ENCODE measurements at regions not wholly inside any gene's neighbourhood (a gene's known extent, or its start where the extent isn't known, plus 50 kb on each side); places are given as distances from the start of the nearest gene placed in this dataset.
"Not testable (repeated sequence)": the region's sequence is repeated elsewhere in the genome, so short reads cannot be mapped to it uniquely, and the experiment has no call there.

DNA sequence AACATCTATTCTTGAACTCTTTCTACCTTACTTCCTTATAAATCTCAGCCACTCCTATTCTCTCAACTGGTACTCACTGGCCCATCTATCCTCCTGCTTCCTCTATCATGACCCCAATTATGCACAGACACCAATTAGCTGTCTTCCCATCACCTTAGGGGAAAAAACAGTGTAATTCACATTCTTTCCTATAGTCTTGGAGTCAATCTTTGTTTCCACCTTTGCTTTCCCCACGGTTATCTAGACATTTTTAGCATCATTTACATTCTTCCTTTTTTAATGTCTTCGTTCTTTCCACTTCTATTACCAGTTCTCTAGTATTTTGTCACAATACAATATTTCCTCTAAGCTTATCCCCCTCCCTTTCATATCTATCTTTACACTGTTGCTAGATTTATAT is 449.4 kb downstream of the TMEM38B start:
- no peak for DNase-seq (ENCODE audit: low read depth, low spot score)
- no peak overlapping the region for H3K4me3 ChIP-seq (ENCODE audit: low read length)

DNA sequence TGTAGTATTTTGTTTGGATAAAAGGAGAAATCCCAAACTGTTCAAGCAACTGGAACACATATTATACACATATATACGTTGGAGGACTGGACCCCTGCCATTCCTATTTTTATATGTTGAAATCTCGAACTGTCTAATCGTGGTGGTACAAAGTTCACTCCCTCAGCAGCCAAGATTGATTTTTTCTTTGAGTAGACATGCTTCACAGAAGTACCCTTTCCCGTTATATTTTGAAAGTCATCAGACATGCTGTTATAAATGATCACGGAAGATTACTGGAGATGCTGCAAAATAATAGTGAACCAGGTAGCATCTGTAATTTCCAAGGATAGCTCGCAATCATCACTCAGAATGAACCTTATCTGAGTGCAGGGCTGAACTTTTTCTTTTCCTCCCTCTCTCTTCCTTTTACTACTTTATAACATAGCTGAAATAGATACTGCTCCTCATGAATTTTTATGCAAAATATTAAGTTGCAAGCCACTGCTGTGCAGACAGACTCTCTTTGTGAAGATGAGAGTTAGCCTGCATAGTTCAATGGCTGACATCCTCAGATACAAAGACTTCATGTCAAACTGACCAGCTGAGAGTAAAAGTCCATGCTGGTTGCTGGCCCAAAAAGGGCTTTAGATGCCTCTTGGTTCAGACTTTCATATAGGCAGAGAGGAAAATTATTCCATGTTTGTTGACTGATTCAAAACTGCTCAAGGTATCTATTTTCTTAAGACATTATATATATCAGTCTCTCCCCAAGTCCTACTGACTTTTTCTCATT is 451.9 kb downstream of the TMEM38B start:
- no peak for DNase-seq (ENCODE audit: low read depth, low spot score)
- H3K4me3 ChIP-seq (ENCODE audit: low read length), result no peak overlapping the region

DNA sequence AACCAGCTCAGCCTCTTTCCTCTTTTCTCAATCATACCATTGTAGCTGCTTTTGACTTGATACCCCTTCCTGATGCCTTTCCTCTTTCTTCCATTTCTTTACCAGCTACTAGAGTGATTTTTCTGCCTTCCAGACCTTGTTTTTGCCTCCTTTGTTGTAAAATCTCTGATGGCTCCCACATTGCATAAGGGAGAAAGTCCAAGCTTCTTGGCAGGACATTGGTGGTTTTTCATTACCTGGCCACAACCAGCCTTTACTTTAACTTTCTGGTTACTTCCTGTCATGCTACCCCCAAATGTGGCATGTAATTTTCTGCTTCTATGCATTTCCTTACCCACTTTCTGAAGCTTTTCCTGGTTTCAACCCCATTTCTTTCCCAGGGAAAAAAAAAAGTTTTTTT is 452.5 kb downstream of the TMEM38B start:
- DNase-seq (ENCODE audit: low read depth, low spot score), result no peak
- no peak overlapping the region for H3K4me3 ChIP-seq (ENCODE audit: low read length)

DNA sequence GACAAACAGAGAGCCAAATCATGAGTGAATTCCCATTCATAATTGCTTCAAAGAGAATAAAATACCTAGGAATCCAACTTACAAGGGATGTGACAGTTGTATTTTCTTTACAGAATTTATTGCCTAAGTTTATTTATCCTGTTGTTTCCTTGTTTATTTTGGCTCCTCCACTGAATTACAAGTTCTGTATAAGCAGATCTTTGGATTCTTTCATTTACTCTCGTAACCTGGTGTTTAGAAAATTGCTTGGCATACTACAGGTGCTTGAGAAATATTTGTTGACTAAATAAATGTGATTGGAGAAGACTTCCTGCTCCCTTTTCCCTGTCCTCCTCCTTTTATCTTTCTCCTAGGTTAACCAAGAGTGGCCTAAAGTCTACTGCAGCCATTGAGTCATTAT is 455.6 kb downstream of the TMEM38B start:
- H3K4me3 ChIP-seq (ENCODE audit: low read length), result no peak overlapping the region
- DNase-seq (ENCODE audit: low read depth, low spot score), result no peak

GRCh38 chr9:106156465-106156864 is 462.1 kb downstream of the TMEM38B start:
- no peak overlapping the region for H3K4me3 ChIP-seq (ENCODE audit: low read length)
- DNase-seq (ENCODE audit: low read depth, low spot score), result peak; percentile 89

DNA sequence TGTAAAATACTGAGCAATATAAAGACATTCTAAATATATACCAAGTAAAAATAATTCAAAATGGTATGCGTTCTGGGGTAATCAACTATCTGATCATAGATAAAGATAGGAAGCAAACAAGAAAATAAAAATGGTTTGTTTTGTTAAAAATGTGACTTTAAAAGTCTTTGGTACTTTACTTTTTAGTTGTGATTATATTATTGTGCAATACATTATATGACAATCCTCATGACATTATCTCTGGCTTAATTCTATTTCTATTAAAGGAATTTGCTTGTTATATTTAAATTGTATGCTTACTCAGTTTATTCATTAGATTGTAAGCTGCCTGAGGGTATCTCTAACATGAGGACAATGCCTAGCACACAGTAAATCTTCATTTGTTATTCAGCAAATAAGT is 477.9 kb downstream of the TMEM38B start:
- no peak for DNase-seq (ENCODE audit: low read depth, low spot score)

DNA sequence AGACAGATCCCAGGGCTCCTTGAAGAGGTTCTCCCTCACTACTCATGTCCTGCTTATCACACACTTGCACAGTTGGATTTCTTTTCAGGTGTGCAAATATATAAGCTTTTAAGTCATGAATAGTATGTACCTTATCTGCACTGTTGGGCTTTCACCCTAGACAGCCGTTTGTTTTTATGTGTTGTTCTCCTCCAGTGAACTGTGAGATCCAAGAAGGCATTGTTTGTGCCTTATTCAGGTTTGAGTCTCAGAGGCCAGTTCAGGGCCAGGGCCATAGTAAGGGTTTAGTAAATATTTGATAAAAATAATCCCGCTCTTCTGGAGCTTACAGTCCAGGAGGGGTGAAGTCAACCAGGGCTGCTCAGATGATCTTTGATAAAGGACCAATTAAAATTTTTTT is 480.0 kb downstream of the TMEM38B start:
- no peak for DNase-seq (ENCODE audit: low read depth, low spot score)
- no peak overlapping the region for H3K4me3 ChIP-seq (ENCODE audit: low read length)

More for the DNA sequence above, 477.9 kb downstream of the TMEM38B start:
- H3K4me3 ChIP-seq (ENCODE audit: low read length), result no peak overlapping the region

- no peak for DNase-seq (ENCODE audit: low read depth, low spot score)
- H3K4me3 ChIP-seq (ENCODE audit: low read length), result no peak overlapping the region
These were observed 482.9 kb downstream of the TMEM38B start for GRCh38 chr9:106177216-106177615.

DNA sequence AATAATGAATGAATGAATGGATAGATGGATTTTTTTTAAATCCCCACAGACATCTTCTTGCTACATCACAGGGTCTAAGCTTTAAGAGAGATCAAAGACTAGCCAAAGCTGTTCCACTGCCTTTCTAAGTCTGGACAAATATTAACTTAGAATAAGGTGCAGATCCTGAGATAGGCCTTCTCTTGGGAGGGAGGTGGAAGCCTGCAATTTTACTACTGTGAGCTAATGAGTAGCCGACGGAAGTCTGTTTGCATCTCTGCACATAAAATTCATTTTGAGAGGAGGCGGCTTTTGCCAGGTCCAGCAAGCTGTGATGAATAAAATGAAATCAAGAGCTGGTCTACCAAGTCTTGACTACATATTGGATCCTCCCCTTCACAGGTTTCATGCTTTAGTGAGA is 484.9 kb downstream of the TMEM38B start:
- H3K4me3 ChIP-seq (ENCODE audit: low read length), result no peak overlapping the region
- DNase-seq (ENCODE audit: low read depth, low spot score), result no peak

GRCh38 chr9:106203815-106204516 is 509.6 kb downstream of the TMEM38B start:
- H3K4me3 ChIP-seq (ENCODE audit: low read length); DNase-seq (ENCODE audit: low read depth, low spot score): not testable (repeated sequence)

DNA sequence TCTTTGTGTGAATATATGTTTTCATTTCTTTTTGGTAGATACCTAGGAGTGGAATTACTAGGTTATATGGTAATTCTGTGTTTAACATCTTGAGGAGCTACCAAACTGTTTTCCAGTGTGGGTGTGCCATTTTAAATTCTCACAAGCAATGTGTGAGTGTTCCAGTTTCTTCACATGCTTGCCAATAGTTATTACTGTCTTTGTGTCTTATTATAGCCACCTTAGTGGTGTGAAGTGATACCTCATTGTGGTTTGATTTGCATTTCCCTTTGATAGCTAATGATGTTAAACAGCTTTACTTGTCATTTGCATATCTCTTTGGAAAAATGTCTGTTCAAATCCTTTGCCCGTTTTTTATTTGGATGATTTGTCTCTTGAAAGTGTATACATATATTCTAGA is 513.0 kb downstream of the TMEM38B start:
- DNase-seq (ENCODE audit: low read depth, low spot score), result no peak
- no peak overlapping the region for H3K4me3 ChIP-seq (ENCODE audit: low read length)

DNA sequence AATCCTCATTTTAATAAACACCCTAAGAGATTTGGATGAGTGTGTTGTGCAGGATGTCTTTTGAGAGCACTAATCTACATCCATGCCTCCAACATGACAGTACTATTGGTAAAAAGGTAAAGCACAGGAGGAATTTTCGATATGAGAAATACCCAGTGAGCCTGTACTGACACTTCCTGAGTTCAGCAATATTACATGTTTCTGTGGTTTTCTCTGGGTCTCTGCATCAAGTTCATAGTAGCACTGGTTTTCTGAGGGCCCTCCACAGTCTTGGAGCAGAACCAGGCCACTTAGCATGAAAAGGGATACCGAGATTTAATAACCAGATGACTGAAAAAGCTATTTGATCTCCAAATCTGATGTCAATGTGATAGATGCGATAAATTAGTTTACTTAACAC is 524.1 kb downstream of the TMEM38B start:
- H3K4me3 ChIP-seq (ENCODE audit: low read length), result no peak overlapping the region
- no peak for DNase-seq (ENCODE audit: low read depth, low spot score)

DNA sequence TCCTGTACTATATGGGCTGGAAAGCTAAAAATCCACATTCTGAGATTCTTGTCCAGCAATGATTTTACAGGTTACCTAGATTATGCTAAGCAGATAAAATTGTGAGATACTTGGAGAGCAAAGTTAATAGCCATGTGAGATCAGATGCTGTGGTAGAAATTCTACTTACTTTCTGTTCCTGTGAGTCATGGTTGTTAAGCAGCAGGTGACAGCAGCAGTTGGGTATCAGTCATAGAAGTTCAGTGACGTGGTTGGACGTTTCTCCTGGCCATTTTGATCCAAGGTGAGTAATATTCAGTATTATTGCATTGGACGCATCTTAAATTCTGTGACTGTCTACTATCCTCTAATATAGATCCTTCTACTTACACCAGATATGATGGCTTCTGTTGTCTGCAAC is 524.5 kb downstream of the TMEM38B start:
- no peak overlapping the region for H3K4me3 ChIP-seq (ENCODE audit: low read length)
- no peak for DNase-seq (ENCODE audit: low read depth, low spot score)

GRCh38 chr9:106220415-106220814 is 526.1 kb downstream of the TMEM38B start:
- no peak overlapping the region for H3K4me3 ChIP-seq (ENCODE audit: low read length)
- no peak for DNase-seq (ENCODE audit: low read depth, low spot score)

- H3K4me3 ChIP-seq (ENCODE audit: low read length), result no peak overlapping the region
- no peak for DNase-seq (ENCODE audit: low read depth, low spot score)
These were observed 534.5 kb downstream of the TMEM38B start for GRCh38 chr9:106228861-106229260.

DNA sequence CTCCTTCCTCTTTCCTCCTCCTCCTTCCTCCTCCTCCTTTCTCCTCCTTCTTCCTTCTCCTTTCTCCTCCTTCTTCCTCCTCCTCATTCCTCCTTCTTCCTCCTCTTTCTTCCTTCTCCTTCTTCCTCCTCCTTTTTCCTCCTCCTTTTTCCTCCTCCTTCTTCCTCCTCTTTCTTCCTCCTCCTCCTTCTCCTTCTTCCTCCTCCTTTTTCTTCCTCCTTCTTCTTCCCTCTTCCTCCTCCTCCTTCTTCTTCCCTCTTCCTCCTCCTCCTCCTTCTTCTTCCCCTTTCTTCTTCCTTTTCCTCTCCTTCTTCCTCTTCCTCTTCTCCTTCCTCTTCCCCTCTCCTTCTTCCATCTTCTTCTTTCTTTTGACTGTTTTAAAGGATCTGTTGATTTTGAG is 538.8 kb downstream of the TMEM38B start:
- H3K4me3 ChIP-seq (ENCODE audit: low read length), result no peak overlapping the region
- no peak for DNase-seq (ENCODE audit: low read depth, low spot score)

DNA sequence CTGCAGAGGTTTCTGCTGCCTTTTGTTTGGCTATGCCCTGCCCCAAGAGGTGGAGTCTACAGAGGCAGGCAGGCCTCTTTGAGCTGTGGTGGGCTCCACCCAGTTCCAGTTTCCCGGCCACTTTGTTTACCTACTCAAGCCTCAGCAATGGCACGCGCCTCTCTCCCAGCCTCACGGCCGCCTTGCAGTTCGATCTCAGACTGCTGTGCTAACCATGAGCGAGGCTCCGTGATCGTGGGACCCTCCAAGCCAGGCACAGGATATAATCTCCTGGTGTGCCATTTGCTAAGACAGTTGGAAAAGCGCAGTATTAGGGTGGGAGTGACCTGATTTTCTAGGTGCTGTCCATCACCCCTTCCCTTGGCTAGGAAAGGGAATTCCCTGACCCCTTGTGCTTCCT is 566.6 kb downstream of the TMEM38B start:
- not testable (repeated sequence) for DNase-seq (ENCODE audit: low read depth, low spot score); H3K4me3 ChIP-seq (ENCODE audit: low read length)

DNA sequence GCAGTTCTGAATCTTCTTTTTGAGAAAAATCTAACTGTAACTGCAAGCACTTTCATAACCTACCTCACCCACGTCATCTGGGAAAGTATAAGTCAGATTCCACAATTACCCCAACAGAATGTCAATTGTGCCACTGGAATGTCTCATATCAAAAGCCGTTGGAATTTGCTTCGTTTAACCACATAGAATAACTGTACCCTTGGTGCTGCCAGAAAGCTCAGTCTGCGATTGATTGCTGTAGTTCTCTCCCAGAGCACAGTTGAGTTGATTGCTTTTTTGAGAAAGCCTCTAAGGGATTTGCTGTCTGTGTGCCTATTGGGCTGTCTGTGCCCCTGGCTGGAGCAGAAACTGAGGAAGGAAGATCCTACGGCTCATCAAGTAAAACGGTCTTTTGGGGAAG is 583.6 kb downstream of the TMEM38B start:
- DNase-seq (ENCODE audit: low read depth, low spot score), result no peak
- no peak overlapping the region for H3K4me3 ChIP-seq (ENCODE audit: low read length)

DNA sequence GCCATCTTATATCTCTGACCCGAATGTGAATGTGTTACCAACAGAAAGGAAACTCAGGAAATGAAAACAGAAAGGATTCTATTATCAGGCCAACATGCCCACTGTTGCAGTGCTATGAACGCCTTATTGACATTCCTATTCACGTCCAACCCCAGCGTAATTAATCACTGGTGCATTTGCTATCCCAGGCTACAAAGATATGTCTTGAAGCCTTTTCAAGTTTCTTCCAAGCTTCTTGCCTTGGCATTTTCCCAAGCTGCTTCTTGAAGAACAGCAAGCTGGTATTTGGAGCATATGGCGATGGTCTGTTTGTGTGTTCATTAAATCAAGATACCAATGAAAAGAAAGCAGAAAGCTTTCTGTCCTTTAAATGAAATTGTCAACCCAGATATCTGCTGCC is 579.2 kb upstream of the ZNF462 start:
- DNase-seq (ENCODE audit: low read depth, low spot score), result no peak
- H3K4me3 ChIP-seq (ENCODE audit: low read length), result no peak overlapping the region

GRCh38 chr9:106284296-106284695 is 578.7 kb upstream of the ZNF462 start:
- H3K4me3 ChIP-seq (ENCODE audit: low read length), result no peak overlapping the region

GRCh38 chr9:106286249-106286648 is 576.7 kb upstream of the ZNF462 start:
- DNase-seq (ENCODE audit: low read depth, low spot score), result peak; percentile 24
- no peak overlapping the region for H3K4me3 ChIP-seq (ENCODE audit: low read length)

More at GRCh38 chr9:106284296-106284695, 578.7 kb upstream of the ZNF462 start:
- no peak for DNase-seq (ENCODE audit: low read depth, low spot score)
